ENCODE measurements at regions not wholly inside any gene's neighbourhood (a gene's known extent, or its start where the extent isn't known, plus 50 kb on each side); places are given as distances from the start of the nearest gene placed in this dataset.

- TF ChIP-seq ARID4A (CRISPR knock-in tag; IDR thresholded peaks at IDR 0.05; ENCODE audit: borderline replicate concordance) (peak; percentile 28; the same call in 1 of the 2 replicates), PAXIP1 (CRISPR knock-in tag; conservative IDR thresholded peaks at IDR 0.05) (peak; percentile 79), DNMT1 (CRISPR knock-in tag; IDR thresholded peaks at IDR 0.05) (no peak), MLLT10 (CRISPR knock-in tag; IDR thresholded peaks at IDR 0.05) (no peak), TRIM22 (IDR thresholded peaks at IDR 0.05) (no peak), KLF12 (CRISPR knock-in tag; IDR thresholded peaks at IDR 0.05; ENCODE audit: borderline replicate concordance) (peak; percentile 54; the same call in 1 of the 2 replicates), ATF3 (CRISPR knock-in tag; IDR thresholded peaks at IDR 0.05) (0 out of 2 replicates have a peak, but pooled peaks have one; percentile 29), CBX1 (IDR thresholded peaks at IDR 0.05; ENCODE audit: low read depth) (no peak), ZHX1 (CRISPR knock-in tag; IDR thresholded peaks at IDR 0.05; ENCODE audit: low read depth) (no peak), ZNF766 (CRISPR knock-in tag; IDR thresholded peaks at IDR 0.05; ENCODE audit: borderline replicate concordance) (0 out of 2 replicates have a peak, but pooled peaks have one; percentile 38), CSRNP2 (CRISPR knock-in tag; conservative IDR thresholded peaks at IDR 0.05; ENCODE audit: low read depth) (no peak), SPEN (CRISPR knock-in tag; IDR thresholded peaks at IDR 0.05; ENCODE audit: low read depth) (no peak), SRSF1 (optimal IDR thresholded peaks at IDR 0.05; ENCODE audit: low read depth, low read length) (no peak)
Measured at GRCh38 chr6:79399499-79399898, 137.7 kb downstream of the LCA5 start (continued).

Measured in HepG2 (cell line).